Natural killer cell (primary cell): ENCODE measurements at regions not wholly inside any gene's neighbourhood (a gene's known extent, or its start where the extent isn't known, plus 50 kb on each side); places are given as distances from the start of the nearest gene placed in this dataset.

ENCODE experiments used
- ATAC-seq, 3 donors: fragments of 150-1000 bp in 2 of 3; fragments of 200-7000 bp in 1 of 3; cut with Tn5 transposase; 1 replicate in 1 of 3; 2 replicates in 2 of 3; pipeline ENCODE4 v1.10.0; 2021; ENCODE audit warnings: mild to moderate bottlenecking in 2 of 3, moderate library complexity in 2 of 3
- DNase-seq, 2 donors: peaks; one replicate each; pipeline versions ENCODE4 v3.0.0 to v3.0.0-alpha.2; 2013 to 2021; ENCODE audit warnings: mixed read lengths in 1 of 2
- H3K27ac ChIP-seq: one replicate; pipeline ENCODE4 v1.5.1; 2013; ENCODE audit warnings: mild to moderate bottlenecking, low read length
- H3K27me3 ChIP-seq: one replicate; pipeline ENCODE4 v1.6.1; 2013; ENCODE audit warnings: low read length; ENCODE audit not compliant: control insufficient read depth, insufficient read depth
- H3K36me3 ChIP-seq: one replicate; pipeline ENCODE4 v1.6.1; 2013; ENCODE audit warnings: low read length; ENCODE audit not compliant: control insufficient read depth, insufficient read depth
- H3K4me1 ChIP-seq: one replicate; pipeline ENCODE4 v1.6.1; 2013; ENCODE audit warnings: low read length; ENCODE audit not compliant: control insufficient read depth, insufficient read depth
- H3K4me3 ChIP-seq: one replicate; pipeline ENCODE4 v1.5.1; 2013; ENCODE audit warnings: low read length
- H3K9me3 ChIP-seq: one replicate; pipeline ENCODE4 v1.6.1; 2013; ENCODE audit warnings: low read length; ENCODE audit not compliant: control insufficient read depth, insufficient read depth
- H3K27ac Mint-ChIP-seq, 2 donors: one replicate each; pipeline ENCODE4 v1.8.0; 2022; ENCODE audit warnings: mild to moderate bottlenecking in 2 of 2, mixed read lengths in 2 of 2, moderate library complexity in 1 of 2
- H3K27me3 Mint-ChIP-seq, 2 donors: one replicate each; pipeline ENCODE4 v1.8.0; 2022; ENCODE audit warnings: low read depth in 2 of 2, mixed read lengths in 2 of 2
- H3K36me3 Mint-ChIP-seq: one replicate; pipeline ENCODE4 v1.8.0; 2022; ENCODE audit warnings: mixed read lengths
- H3K4me1 Mint-ChIP-seq, 2 donors: one replicate each; pipeline ENCODE4 v1.8.0; 2022; ENCODE audit warnings: mixed read lengths in 2 of 2
- H3K4me3 Mint-ChIP-seq: one replicate; pipeline ENCODE4 v1.8.0; 2022; ENCODE audit warnings: mild to moderate bottlenecking, moderate library complexity, mixed read lengths
- H3K9me3 Mint-ChIP-seq, 2 donors: one replicate each; pipeline ENCODE4 v1.8.0; 2022; ENCODE audit warnings: mixed read lengths in 2 of 2
- WGBS: methylation state at CpG from one replicate; pipeline ENCODE4 v1.1.7; 2013; ENCODE audit warnings: missing lambda C conversion rate; ENCODE audit not compliant: insufficient coverage; 5-methylcytosine and 5-hydroxymethylcytosine counted together
- intact Hi-C: fragments of 100-400 bp; cut with micrococcal nuclease; formaldehyde crosslinking; loops from one replicate; pipeline ENCODE4 v1.14.2; 2022
- TF ChIP-seq, protein P1 (sequence below): fragments of 200-600 bp; IDR thresholded peaks from one replicate; pipeline ENCODE4 v1.8.0; 2022; ENCODE audit warnings: antibody characterized with exemption

DNA sequence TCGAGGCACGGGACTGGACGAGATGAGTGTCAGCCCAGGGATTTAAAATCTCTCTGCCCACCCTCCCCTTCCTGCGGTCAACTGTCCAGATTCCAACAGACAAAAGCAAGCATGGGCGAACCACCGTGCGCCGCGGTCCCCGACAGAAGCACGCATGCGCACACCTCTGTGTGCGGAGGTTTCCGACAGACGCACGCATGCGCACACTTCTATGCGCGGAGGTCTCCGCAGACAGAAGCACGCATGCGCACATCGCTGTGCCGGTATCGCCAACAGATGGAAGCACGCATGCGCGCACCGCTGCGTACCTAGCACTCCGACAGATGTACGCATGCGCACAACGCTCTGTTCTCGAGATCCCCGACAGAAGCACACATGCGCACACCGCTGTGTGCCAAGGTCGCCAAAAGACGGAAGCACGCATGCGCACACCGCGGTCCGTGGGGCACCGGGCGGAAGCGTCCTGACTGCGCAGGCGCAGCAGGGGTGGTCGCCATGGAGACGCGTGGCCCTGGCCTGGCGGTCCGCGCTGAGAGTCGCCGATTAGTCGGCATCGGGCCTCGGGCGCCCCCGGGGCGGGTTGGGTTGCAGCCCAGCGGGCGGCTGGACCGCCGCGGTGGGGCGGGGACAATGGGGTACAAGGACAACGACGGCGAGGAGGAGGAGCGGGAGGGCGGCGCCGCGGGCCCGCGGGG lies 57.4 kb upstream of the RPH3AL start:
- H3K4me3 Mint-ChIP-seq, result peak overlapping the region; percentile 94
- H3K36me3 Mint-ChIP-seq, result no peaks in the 10 kb centered on the region
- TF ChIP-seq, protein P1, sequence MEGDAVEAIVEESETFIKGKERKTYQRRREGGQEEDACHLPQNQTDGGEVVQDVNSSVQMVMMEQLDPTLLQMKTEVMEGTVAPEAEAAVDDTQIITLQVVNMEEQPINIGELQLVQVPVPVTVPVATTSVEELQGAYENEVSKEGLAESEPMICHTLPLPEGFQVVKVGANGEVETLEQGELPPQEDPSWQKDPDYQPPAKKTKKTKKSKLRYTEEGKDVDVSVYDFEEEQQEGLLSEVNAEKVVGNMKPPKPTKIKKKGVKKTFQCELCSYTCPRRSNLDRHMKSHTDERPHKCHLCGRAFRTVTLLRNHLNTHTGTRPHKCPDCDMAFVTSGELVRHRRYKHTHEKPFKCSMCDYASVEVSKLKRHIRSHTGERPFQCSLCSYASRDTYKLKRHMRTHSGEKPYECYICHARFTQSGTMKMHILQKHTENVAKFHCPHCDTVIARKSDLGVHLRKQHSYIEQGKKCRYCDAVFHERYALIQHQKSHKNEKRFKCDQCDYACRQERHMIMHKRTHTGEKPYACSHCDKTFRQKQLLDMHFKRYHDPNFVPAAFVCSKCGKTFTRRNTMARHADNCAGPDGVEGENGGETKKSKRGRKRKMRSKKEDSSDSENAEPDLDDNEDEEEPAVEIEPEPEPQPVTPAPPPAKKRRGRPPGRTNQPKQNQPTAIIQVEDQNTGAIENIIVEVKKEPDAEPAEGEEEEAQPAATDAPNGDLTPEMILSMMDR, result no peak
- Histone ChIP-seq H3K4me1 (peaks cover 53% of the 10 kb centered on the region), H3K27me3 (no peaks in the 10 kb centered on the region), H3K9me3 (no peaks in the 10 kb centered on the region), H3K36me3 (no peaks in the 10 kb centered on the region), H3K4me3 (peak overlapping the region; percentile 81), H3K27ac (peak overlapping the region; percentile 95)
- WGBS, result 3% methylated on average over 80 of the region's 80 CpGs
- H3K4me1 Mint-ChIP-seq, result peaks cover 47 to 50% of the 10 kb centered on the region in 2 donors
- peaks cover 0 to 3% of the 10 kb centered on the region in 2 donors for H3K27me3 Mint-ChIP-seq
- ATAC-seq (peak; percentile 56 to 63 (median 57)), DNase-seq (peak; percentile 99 to 100)
- H3K27ac Mint-ChIP-seq, result peak overlapping the region; percentile 92 to 97
- intact Hi-C loops, result loop anchor here (5.0 kb wide), 1 partner anchor 232 kb away; no protein-coding TSS in a partner anchor
- H3K9me3 Mint-ChIP-seq, result no peaks in the 10 kb centered on the region

DNA sequence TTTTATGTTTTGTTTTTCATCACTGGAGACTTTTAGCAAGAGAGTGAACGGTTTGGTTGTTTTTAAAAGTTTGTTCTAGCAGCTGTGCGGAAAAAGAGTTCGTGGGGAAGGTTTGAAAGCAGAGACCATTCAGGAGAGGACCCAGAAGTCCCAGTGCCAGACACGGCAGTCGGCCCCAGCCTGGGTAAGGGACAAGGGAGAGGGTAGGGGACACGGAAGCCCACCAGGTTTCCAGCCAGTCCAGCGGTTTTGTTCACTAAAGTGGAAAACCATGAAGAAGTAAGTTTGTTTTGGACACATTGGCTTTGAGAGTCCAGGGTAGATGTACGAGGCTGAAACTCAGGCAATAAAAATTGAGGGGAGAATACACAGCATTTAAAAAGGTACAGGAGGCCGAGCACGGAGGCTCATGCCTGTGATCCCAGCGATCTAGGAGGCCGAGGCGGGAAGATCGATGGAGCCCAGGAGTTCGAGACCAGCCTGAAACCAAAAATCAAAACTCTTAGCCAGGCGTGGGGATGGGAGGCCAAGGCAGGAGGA lies 56.8 kb upstream of the RPH3AL start:
- DNase-seq (no peak), ATAC-seq (no peak)
- H3K27ac ChIP-seq, result peak overlapping the region; percentile 55
- Mint-ChIP-seq H3K36me3 (no peaks in the 10 kb centered on the region), H3K4me1 (peaks cover 46 to 49% of the 10 kb centered on the region in 2 donors), H3K27me3 (peaks cover 0 to 3% of the 10 kb centered on the region in 2 donors), H3K27ac (peak overlapping the region; percentile 92 to 97), H3K9me3 (no peaks in the 10 kb centered on the region), H3K4me3 (peak overlapping the region; percentile 94)
- intact Hi-C loops, result no loop called here
- peaks cover 48% of the 10 kb centered on the region for H3K4me1 ChIP-seq
- no peaks in the 10 kb centered on the region for H3K36me3 ChIP-seq
- 71% methylated on average over 16 of the region's 16 CpGs for WGBS
- TF ChIP-seq, protein P1, result no peak
- H3K4me3 ChIP-seq, result peak overlapping the region; percentile 34
- no peaks in the 10 kb centered on the region for H3K9me3 ChIP-seq
- no peaks in the 10 kb centered on the region for H3K27me3 ChIP-seq

DNA sequence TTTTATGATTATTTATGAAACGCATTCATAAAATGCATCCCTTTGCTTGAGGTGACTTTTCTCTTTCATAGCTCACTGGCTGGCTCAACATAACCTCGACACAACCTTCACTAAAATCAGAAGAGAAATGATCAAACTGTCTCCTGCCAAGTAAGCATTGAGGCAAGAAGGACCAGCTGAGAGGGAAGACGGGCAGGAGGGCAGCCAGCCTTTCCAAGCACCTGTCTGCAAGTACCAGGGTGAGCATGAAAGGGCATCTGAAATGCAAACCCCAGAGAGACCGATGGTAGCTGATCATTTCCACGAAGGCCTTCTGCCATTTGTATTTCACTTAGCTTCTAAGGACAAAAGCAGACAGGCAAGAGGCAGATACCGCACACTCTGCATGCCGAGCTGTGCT lies 52.1 kb upstream of the RPH3AL start:
- no peaks in the 10 kb centered on the region for H3K27me3 Mint-ChIP-seq
- H3K4me1 ChIP-seq, result peaks cover 6% of the 10 kb centered on the region
- 92% methylated on average over 7 of the region's 7 CpGs for WGBS
- no peak overlapping the region for H3K27ac ChIP-seq
- H3K27ac Mint-ChIP-seq, result no peak overlapping the region
- no peaks in the 10 kb centered on the region for H3K36me3 Mint-ChIP-seq
- ATAC-seq (no peak), DNase-seq (no peak)
- H3K27me3 ChIP-seq, result no peaks in the 10 kb centered on the region
- H3K4me3 Mint-ChIP-seq, result no peak overlapping the region
- H3K9me3 Mint-ChIP-seq, result no peaks in the 10 kb centered on the region
- intact Hi-C loops, result no loop called here
- no peaks in the 10 kb centered on the region for H3K9me3 ChIP-seq
- TF ChIP-seq, protein P1, result no peak
- peaks cover 8 to 12% of the 10 kb centered on the region in 2 donors for H3K4me1 Mint-ChIP-seq
- peaks cover 2% of the 10 kb centered on the region for H3K36me3 ChIP-seq
- no peak overlapping the region for H3K4me3 ChIP-seq
